ENCODE measurements at regions not wholly inside any gene's neighbourhood (a gene's known extent, or its start where the extent isn't known, plus 50 kb on each side); places are given as distances from the start of the nearest gene placed in this dataset.
A peak's percentile ranks its signal among the peaks of the same experiment; 100 is the strongest.

- TF ChIP-seq CTCF (IDR thresholded peaks at IDR 0.05; ENCODE audit: insufficient read depth, low read length, poor library complexity, severe bottlenecking), result no peak
- H3K36me3 ChIP-seq (ENCODE audit: control insufficient read depth, insufficient read depth, low read length), result no peaks in the 10 kb centered on the region
- no peak for DNase-seq (ENCODE audit: low read depth)
- H3K4me3 ChIP-seq (ENCODE audit: low read depth, low read length), result no peak overlapping the region
- H3K27me3 ChIP-seq (ENCODE audit: control insufficient read depth, insufficient read depth, low read length), result no peaks in the 10 kb centered on the region
These were observed 1463.3 kb downstream of the C4orf33 start for GRCh38 chr4:130559268-130559667.

GRCh38 chr4:130563185-130563888, 1467.4 kb downstream of the C4orf33 start:
- TF ChIP-seq CTCF (IDR thresholded peaks at IDR 0.05; ENCODE audit: insufficient read depth, low read length, poor library complexity, severe bottlenecking), result peak; percentile 87
- DNase-seq (ENCODE audit: low read depth), result peak; percentile 19
- no peaks in the 10 kb centered on the region for H3K27me3 ChIP-seq (ENCODE audit: control insufficient read depth, insufficient read depth, low read length)
- H3K36me3 ChIP-seq (ENCODE audit: control insufficient read depth, insufficient read depth, low read length), result no peaks in the 10 kb centered on the region
- peak overlapping the region; percentile 24 for H3K4me3 ChIP-seq (ENCODE audit: low read depth, low read length)

DNA sequence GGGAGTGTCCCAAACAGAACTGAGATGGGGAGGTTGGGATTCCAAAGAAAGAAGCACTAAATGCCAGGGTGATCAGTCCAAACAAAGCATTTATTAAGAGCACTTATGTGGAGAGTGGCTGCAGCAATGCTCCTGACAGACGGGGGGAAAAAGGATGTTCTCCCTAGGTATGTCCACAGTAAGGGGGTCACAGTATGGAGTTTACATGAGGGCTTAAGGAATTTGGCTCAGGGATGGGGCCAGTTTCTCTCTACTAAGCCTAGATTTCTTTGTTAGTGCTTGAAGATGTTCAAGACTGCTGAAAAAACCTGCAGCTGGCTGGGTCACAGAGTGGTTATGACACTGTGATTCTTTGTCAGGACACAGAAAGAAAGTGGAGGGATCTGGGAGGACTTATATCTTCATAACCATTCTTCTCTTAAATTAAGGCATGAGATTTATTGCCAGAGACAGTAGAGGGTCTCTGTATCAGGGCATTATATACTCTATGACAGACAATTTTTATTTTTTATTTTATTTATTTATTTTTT, 1468.0 kb downstream of the C4orf33 start:
- TF ChIP-seq CTCF (IDR thresholded peaks at IDR 0.05; ENCODE audit: insufficient read depth, low read length, poor library complexity, severe bottlenecking), result no peak
- no peak for DNase-seq (ENCODE audit: low read depth)
- H3K36me3 ChIP-seq (ENCODE audit: control insufficient read depth, insufficient read depth, low read length), result no peaks in the 10 kb centered on the region
- peak overlapping the region; percentile 24 for H3K4me3 ChIP-seq (ENCODE audit: low read depth, low read length)
- H3K27me3 ChIP-seq (ENCODE audit: control insufficient read depth, insufficient read depth, low read length), result no peaks in the 10 kb centered on the region

DNA sequence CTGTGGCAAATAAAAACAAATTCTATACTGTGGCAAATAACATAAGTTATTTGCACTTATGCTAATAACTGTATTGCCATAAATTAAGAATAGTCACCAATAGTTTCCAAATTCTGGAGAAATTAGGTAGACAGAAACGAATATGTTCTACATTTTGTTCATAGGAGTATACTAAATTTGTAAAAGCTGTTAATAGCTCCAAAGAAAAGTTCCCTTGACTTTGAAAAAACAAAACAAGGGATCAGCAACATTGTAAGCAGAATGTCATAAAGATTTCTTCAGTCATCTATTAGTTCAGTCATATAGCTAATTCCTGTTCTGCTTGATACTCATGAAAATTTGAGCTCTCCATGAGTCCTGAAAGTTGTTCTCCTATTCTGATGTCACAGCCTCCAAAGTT, 1472.8 kb downstream of the C4orf33 start:
- no peak overlapping the region for H3K4me3 ChIP-seq (ENCODE audit: low read depth, low read length)
- no peaks in the 10 kb centered on the region for H3K36me3 ChIP-seq (ENCODE audit: control insufficient read depth, insufficient read depth, low read length)
- no peak for DNase-seq (ENCODE audit: low read depth)
- TF ChIP-seq CTCF (IDR thresholded peaks at IDR 0.05; ENCODE audit: insufficient read depth, low read length, poor library complexity, severe bottlenecking), result no peak
- H3K27me3 ChIP-seq (ENCODE audit: control insufficient read depth, insufficient read depth, low read length), result no peaks in the 10 kb centered on the region

DNA sequence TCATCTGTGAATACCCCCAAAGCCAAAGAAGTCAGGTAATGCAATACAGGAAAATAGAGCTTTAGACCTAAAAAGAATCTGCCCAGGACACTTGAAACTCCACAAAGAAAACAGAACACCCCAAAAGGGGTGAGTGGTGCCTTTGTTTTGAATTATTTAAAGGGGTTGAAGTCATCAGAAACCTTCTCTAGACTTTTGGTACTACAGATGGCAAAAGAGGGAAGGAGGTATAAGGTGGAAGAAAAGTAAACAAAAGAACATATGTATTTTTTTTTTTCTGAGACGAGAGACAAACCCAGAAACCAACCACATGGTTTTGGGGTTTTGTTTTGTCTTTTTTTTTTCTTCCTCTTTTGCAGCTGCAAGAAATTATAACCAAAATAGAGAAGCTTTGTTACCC, 1477.8 kb downstream of the C4orf33 start:
- DNase-seq (ENCODE audit: low read depth), result no peak
- H3K4me3 ChIP-seq (ENCODE audit: low read depth, low read length), result no peak overlapping the region
- no peak for TF ChIP-seq CTCF (IDR thresholded peaks at IDR 0.05; ENCODE audit: insufficient read depth, low read length, poor library complexity, severe bottlenecking)
- no peaks in the 10 kb centered on the region for H3K36me3 ChIP-seq (ENCODE audit: control insufficient read depth, insufficient read depth, low read length)
- H3K27me3 ChIP-seq (ENCODE audit: control insufficient read depth, insufficient read depth, low read length), result no peaks in the 10 kb centered on the region

- no peaks in the 10 kb centered on the region for H3K36me3 ChIP-seq (ENCODE audit: control insufficient read depth, insufficient read depth, low read length)
- no peak overlapping the region for H3K4me3 ChIP-seq (ENCODE audit: low read depth, low read length)
- no peak for TF ChIP-seq CTCF (IDR thresholded peaks at IDR 0.05; ENCODE audit: insufficient read depth, low read length, poor library complexity, severe bottlenecking)
- no peak for DNase-seq (ENCODE audit: low read depth)
- no peaks in the 10 kb centered on the region for H3K27me3 ChIP-seq (ENCODE audit: control insufficient read depth, insufficient read depth, low read length)
These were observed 1478.3 kb downstream of the C4orf33 start for GRCh38 chr4:130574215-130574614.
